ENCODE measurements at regions not wholly inside any gene's neighbourhood (a gene's known extent, or its start where the extent isn't known, plus 50 kb on each side); places are given as distances from the start of the nearest gene placed in this dataset.

GRCh38 chrX:39335513-39336235, 534.4 kb downstream of the MID1IP1 start:
- TF ChIP-seq CTCF (IDR thresholded peaks at IDR 0.05) (no peak), POLR2A (IDR thresholded peaks at IDR 0.05) (no peak), POLR2AphosphoS5 (IDR thresholded peaks at IDR 0.05) (no peak), EP300 (IDR thresholded peaks at IDR 0.05) (no peak)
